Mesenchymal stem cell (in vitro differentiated cells and primary cell): ENCODE measurements at regions not wholly inside any gene's neighbourhood (a gene's known extent, or its start where the extent isn't known, plus 50 kb on each side); places are given as distances from the start of the nearest gene placed in this dataset.

Experiments
- DNase-seq: peaks from one replicate; pipeline ENCODE4 v3.0.0-alpha.2; 2013
- H2AFZ ChIP-seq: one replicate; pipeline ENCODE4 v1.6.1; 2013; ENCODE audit warnings: low read depth, mild to moderate bottlenecking, control low read depth, inconsistent platforms, low read length, moderate library complexity
- H2AK5ac ChIP-seq: 2 replicates; pipeline ENCODE4 v1.6.1; 2013; ENCODE audit warnings: low read length, moderate library complexity, mild to moderate bottlenecking, inconsistent platforms; ENCODE audit not compliant: severe bottlenecking
- H2BK120ac ChIP-seq: one replicate; pipeline ENCODE4 v1.6.1; 2013; ENCODE audit warnings: low read depth, mild to moderate bottlenecking, inconsistent platforms, low read length, moderate library complexity
- H2BK12ac ChIP-seq, 2 experiments: one replicate each; pipeline ENCODE4 v1.6.1; 2013; ENCODE audit warnings: inconsistent platforms in 2 of 2, low read length in 2 of 2, mild to moderate bottlenecking in 2 of 2, moderate library complexity in 2 of 2, control low read depth in 1 of 2
- H2BK15ac ChIP-seq: one replicate; pipeline ENCODE4 v1.6.1; 2013; ENCODE audit warnings: mild to moderate bottlenecking, low read depth, inconsistent platforms; ENCODE audit not compliant: poor library complexity, severe bottlenecking
- H2BK5ac ChIP-seq: 2 replicates; pipeline ENCODE4 v1.6.1; 2013; ENCODE audit warnings: low read depth, mild to moderate bottlenecking, low read length, control low read depth, inconsistent platforms; ENCODE audit not compliant: poor library complexity, severe bottlenecking
- H3K14ac ChIP-seq, 2 experiments: one replicate each; pipeline ENCODE4 v1.6.1; 2013; ENCODE audit warnings: inconsistent platforms in 2 of 2, low read length in 2 of 2, control low read depth in 1 of 2, mild to moderate bottlenecking in 1 of 2, moderate library complexity in 1 of 2
- H3K18ac ChIP-seq, 2 experiments: one replicate each; pipeline ENCODE4 v1.6.1; 2013; ENCODE audit warnings: inconsistent platforms in 2 of 2, low read length in 2 of 2, control low read depth in 1 of 2, low read depth in 1 of 2, mild to moderate bottlenecking in 1 of 2
- H3K23ac ChIP-seq, 2 experiments: one replicate each; pipeline ENCODE4 v1.6.1; 2013; ENCODE audit warnings: inconsistent platforms in 2 of 2, low read length in 2 of 2, mild to moderate bottlenecking in 2 of 2, moderate library complexity in 2 of 2, control low read depth in 1 of 2
- H3K27ac ChIP-seq: 2 replicates; pipeline ENCODE4 v1.5.1; 2013; ENCODE audit warnings: mild to moderate bottlenecking, moderate library complexity, low read length, control low read depth, inconsistent platforms; ENCODE audit not compliant: poor library complexity, severe bottlenecking
- H3K27me3 ChIP-seq, 2 experiments: 2 replicates each; pipeline versions ENCODE4 v1.6.1 to v1.7.0; 2013; ENCODE audit warnings: low read length in 2 of 2, mild to moderate bottlenecking in 2 of 2, moderate library complexity in 2 of 2, control low read depth in 1 of 2, inconsistent platforms in 1 of 2; ENCODE audit not compliant: control insufficient read depth in 1 of 2, insufficient read depth in 1 of 2
- H3K36me3 ChIP-seq, 2 experiments: 2 replicates each; pipeline versions ENCODE4 v1.6.1 to v1.7.0; 2013; ENCODE audit warnings: low read length in 2 of 2, control low read depth in 1 of 2, inconsistent platforms in 1 of 2, low read depth in 1 of 2, mild to moderate bottlenecking in 1 of 2; ENCODE audit not compliant: insufficient read depth in 2 of 2, control insufficient read depth in 1 of 2
- H3K4ac ChIP-seq, 2 experiments: one replicate each; pipeline ENCODE4 v1.6.1; 2013; ENCODE audit warnings: inconsistent platforms in 2 of 2, low read length in 2 of 2, mild to moderate bottlenecking in 2 of 2, moderate library complexity in 2 of 2, control low read depth in 1 of 2, low read depth in 1 of 2
- H3K4me1 ChIP-seq: 2 replicates; pipeline ENCODE4 v1.6.1; 2013; ENCODE audit warnings: low read depth, low read length, control low read depth; ENCODE audit not compliant: control insufficient read depth, insufficient read depth
- H3K4me2 ChIP-seq: 2 replicates; pipeline ENCODE4 v1.6.1; 2013; ENCODE audit warnings: low read length, mild to moderate bottlenecking, inconsistent platforms; ENCODE audit not compliant: poor library complexity, severe bottlenecking
- H3K4me3 ChIP-seq, 2 experiments: 2 replicates each; pipeline versions ENCODE4 v1.5.1 to v1.7.0; 2013; ENCODE audit warnings: low read length in 2 of 2, mild to moderate bottlenecking in 2 of 2, control low read depth in 1 of 2, low read depth in 1 of 2; ENCODE audit not compliant: insufficient read depth in 1 of 2
- H3K79me1 ChIP-seq: replicated peaks from 2 replicates; pipeline ENCODE4 v1.6.1; 2013; ENCODE audit warnings: mild to moderate bottlenecking, control low read depth, low read length, inconsistent platforms; ENCODE audit not compliant: poor library complexity, severe bottlenecking
- H3K9ac ChIP-seq: 2 replicates; pipeline ENCODE4 v1.7.0; 2013; ENCODE audit warnings: mild to moderate bottlenecking, low read length, moderate library complexity
- H3K9me3 ChIP-seq: 2 replicates; pipeline ENCODE4 v1.7.0; 2013; ENCODE audit warnings: mild to moderate bottlenecking, low read length; ENCODE audit not compliant: control insufficient read depth
- H4K8ac ChIP-seq: one replicate; pipeline ENCODE4 v1.6.1; 2013; ENCODE audit warnings: inconsistent platforms, mild to moderate bottlenecking, low read length, moderate library complexity
- H4K91ac ChIP-seq: one replicate; pipeline ENCODE4 v1.6.1; 2013; ENCODE audit warnings: mild to moderate bottlenecking, low read length, inconsistent platforms
- WGBS: methylation state at CpG from one replicate; pipeline ENCODE4 v1.1.7; 2013; ENCODE audit warnings: mixed read lengths; 5-methylcytosine and 5-hydroxymethylcytosine counted together

- Histone ChIP-seq H3K4me2 (no peak overlapping the region), H3K23ac (no peak overlapping the region), H3K27me3 (no peaks in the 10 kb centered on the region), H2BK12ac (no peak overlapping the region), H2BK5ac (no peak overlapping the region), H3K4me1 (no peaks in the 10 kb centered on the region), H3K36me3 (no peaks in the 10 kb centered on the region), H3K9ac (no peak overlapping the region), H3K4ac (no peak overlapping the region), H4K91ac (no peak overlapping the region), H2BK15ac (no peak overlapping the region), H3K79me1 (no peaks in the 10 kb centered on the region), H3K4me3 (no peak overlapping the region), H2AK5ac (no peak overlapping the region), H3K9me3 (no peaks in the 10 kb centered on the region), H4K8ac (no peak overlapping the region), H3K18ac (no peak overlapping the region), H2AFZ (no peak overlapping the region), H2BK120ac (no peak overlapping the region), H3K27ac (no peak overlapping the region), H3K14ac (no peak overlapping the region)
- no CpG with 5 or more reads among the region's 2 CpGs for whole genome bisulfite sequencing
- DNase-seq: no peak
Observed at GRCh38 chr10:109405338-109405737, 518.0 kb downstream of the XPNPEP1 start.

- 91% methylated on average over 2 of the region's 2 CpGs for whole genome bisulfite sequencing
- H4K8ac ChIP-seq: no peak overlapping the region
- H3K36me3 ChIP-seq: no peaks in the 10 kb centered on the region
- no peak overlapping the region for H3K9ac ChIP-seq
- H3K14ac ChIP-seq: no peak overlapping the region
- no peaks in the 10 kb centered on the region for H3K9me3 ChIP-seq
- H2BK12ac ChIP-seq: no peak overlapping the region
- no peaks in the 10 kb centered on the region for H3K79me1 ChIP-seq
- no peak overlapping the region for H2BK15ac ChIP-seq
- no peak overlapping the region for H3K4ac ChIP-seq
- no peak overlapping the region for H2BK120ac ChIP-seq
- no peak overlapping the region for H4K91ac ChIP-seq
- H2AFZ ChIP-seq: no peak overlapping the region
- no peak overlapping the region for H3K4me2 ChIP-seq
- H2BK5ac ChIP-seq: no peak overlapping the region
- no peak overlapping the region for H2AK5ac ChIP-seq
- H3K18ac ChIP-seq: no peak overlapping the region
- H3K4me1 ChIP-seq: no peaks in the 10 kb centered on the region
- no peaks in the 10 kb centered on the region for H3K27me3 ChIP-seq
- no peak overlapping the region for H3K27ac ChIP-seq
- H3K4me3 ChIP-seq: no peak overlapping the region
- H3K23ac ChIP-seq: no peak overlapping the region
- no peak for DNase-seq
Observed at GRCh38 chr10:109403551-109403950, 519.8 kb downstream of the XPNPEP1 start.

- Histone ChIP-seq H2BK12ac (no peak overlapping the region), H3K14ac (peak overlapping the region in 1 of 2 experiments; percentile 41), H2BK5ac (no peak overlapping the region), H3K9me3 (no peaks in the 10 kb centered on the region), H3K9ac (no peak overlapping the region), H3K4me3 (no peak overlapping the region), H3K4me2 (no peak overlapping the region), H3K18ac (no peak overlapping the region), H2BK120ac (no peak overlapping the region), H3K23ac (no peak overlapping the region), H3K27me3 (no peaks in the 10 kb centered on the region), H4K91ac (no peak overlapping the region), H2BK15ac (no peak overlapping the region), H2AK5ac (no peak overlapping the region), H3K27ac (no peak overlapping the region), H3K36me3 (no peaks in the 10 kb centered on the region), H2AFZ (no peak overlapping the region), H3K4me1 (no peaks in the 10 kb centered on the region), H3K79me1 (no peaks in the 10 kb centered on the region), H3K4ac (no peak overlapping the region), H4K8ac (no peak overlapping the region)
- no peak for DNase-seq
- WGBS: 17% methylated on average over 3 of the region's 3 CpGs
Observed at GRCh38 chr10:109393425-109393824, 529.9 kb downstream of the XPNPEP1 start.

- no peaks in the 10 kb centered on the region for H3K79me1 ChIP-seq
- H2BK5ac ChIP-seq: no peak overlapping the region
- no peak overlapping the region for H3K9ac ChIP-seq
- H3K4ac ChIP-seq: no peak overlapping the region
- H3K18ac ChIP-seq: no peak overlapping the region
- no peak overlapping the region for H3K4me2 ChIP-seq
- H2BK120ac ChIP-seq: no peak overlapping the region
- no peak overlapping the region for H3K4me3 ChIP-seq
- H3K27me3 ChIP-seq: no peaks in the 10 kb centered on the region
- H2BK12ac ChIP-seq: no peak overlapping the region
- no peaks in the 10 kb centered on the region for H3K36me3 ChIP-seq
- WGBS: 57% methylated on average over 3 of the region's 3 CpGs
- H3K4me1 ChIP-seq: no peaks in the 10 kb centered on the region
- no peak overlapping the region for H3K23ac ChIP-seq
- H2AK5ac ChIP-seq: no peak overlapping the region
- H2AFZ ChIP-seq: peak overlapping the region; percentile 18
- no peak overlapping the region for H4K8ac ChIP-seq
- no peaks in the 10 kb centered on the region for H3K9me3 ChIP-seq
- H3K14ac ChIP-seq: no peak overlapping the region
- H2BK15ac ChIP-seq: no peak overlapping the region
- no peak overlapping the region for H3K27ac ChIP-seq
- H4K91ac ChIP-seq: no peak overlapping the region
- DNase-seq: no peak
Observed at GRCh38 chr10:109386921-109387320, 536.4 kb downstream of the XPNPEP1 start.
